ENCODE measurements at regions not wholly inside any gene's neighbourhood (a gene's known extent, or its start where the extent isn't known, plus 50 kb on each side); places are given as distances from the start of the nearest gene placed in this dataset.

DNA sequence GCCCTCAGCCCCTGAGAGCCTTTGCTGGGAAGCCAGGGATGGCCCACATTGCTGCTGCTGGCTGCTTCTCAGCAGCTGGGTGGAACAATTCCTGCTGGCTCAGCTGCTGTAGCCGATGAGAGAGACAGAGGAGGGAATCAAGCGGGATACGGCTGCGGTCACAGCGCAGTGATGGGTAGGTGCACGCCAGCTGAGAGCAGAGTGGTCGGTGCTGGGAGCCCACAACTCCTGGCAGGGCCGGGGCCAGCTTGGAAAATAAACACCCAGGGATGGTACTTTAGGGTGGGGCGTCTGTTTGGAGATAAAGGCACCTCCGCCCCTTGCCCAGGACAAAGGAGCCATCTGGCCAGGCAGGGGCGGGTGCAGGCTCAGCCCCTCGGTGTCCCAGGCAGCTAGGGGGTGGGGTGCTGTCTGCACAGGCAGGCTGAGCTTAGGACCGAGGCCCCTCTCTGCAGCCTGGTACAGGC is 480.5 kb downstream of the MIAT start:
- 45% methylated on average over 13 of the region's 13 CpGs for WGBS
- Histone ChIP-seq H3K4me3 (ENCODE audit: low read depth, low read length) (no peak overlapping the region), H3K36me3 (ENCODE audit: insufficient read depth) (no peaks in the 10 kb centered on the region), H3K4me1 (ENCODE audit: insufficient read depth) (no peaks in the 10 kb centered on the region), H3K27ac (ENCODE audit: low read depth) (no peak overlapping the region)
- no peak for DNase-seq (ENCODE audit: extremely low spot score)

DNA sequence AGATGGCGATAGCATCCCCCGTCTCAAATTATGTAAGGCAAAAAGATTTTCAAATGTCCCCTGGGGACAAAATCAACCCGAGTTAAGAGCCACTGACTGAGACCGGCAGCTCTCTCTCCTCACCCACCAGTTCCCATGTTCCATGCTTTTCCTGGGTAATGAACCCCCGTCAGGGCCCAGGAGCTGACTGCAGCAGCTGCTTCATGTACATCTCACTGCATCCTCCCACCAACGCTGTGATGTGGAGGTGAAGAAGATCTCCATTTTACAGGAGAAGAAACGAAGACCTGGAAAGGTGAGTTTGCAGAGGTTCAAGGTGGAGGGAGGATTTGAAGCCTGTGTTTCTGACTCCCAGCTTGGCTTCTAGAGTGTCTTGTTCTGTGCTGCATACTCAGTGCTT is 481.1 kb downstream of the MIAT start:
- H3K4me3 ChIP-seq (ENCODE audit: low read depth, low read length), result no peak overlapping the region
- H3K4me1 ChIP-seq (ENCODE audit: insufficient read depth), result no peaks in the 10 kb centered on the region
- no peaks in the 10 kb centered on the region for H3K36me3 ChIP-seq (ENCODE audit: insufficient read depth)
- H3K27ac ChIP-seq (ENCODE audit: low read depth), result no peak overlapping the region
- no peak for DNase-seq (ENCODE audit: extremely low spot score)
- WGBS, result 76% methylated on average over 7 of the region's 7 CpGs

DNA sequence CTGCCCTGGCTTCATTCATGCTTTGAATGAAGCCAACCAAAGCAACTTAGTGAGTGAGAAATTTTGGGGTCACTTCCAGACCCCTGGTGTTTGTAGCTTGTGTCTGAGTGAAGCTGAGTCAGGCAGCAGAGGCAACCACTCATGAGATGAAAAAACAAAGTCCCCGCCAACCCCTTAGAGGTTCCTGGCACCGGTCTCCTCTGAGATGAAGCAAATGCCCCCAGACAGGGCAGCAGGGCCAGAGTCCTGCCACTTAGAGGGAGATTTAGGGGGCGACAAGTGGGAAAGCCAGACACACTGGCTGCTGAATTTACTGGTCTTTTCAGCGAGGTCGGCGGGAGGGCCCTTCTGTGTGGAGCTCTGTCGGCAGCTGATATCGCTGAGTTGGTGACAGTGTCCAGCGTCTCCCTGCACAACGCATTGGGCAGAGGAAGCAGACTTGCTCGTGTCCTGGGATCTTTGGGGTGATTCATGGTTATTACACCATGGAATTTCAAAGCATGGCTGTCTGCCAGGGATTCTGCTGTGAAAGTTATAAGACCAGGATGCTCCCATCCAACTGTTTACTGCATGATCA is 482.6 kb downstream of the MIAT start:
- 35% methylated on average over 11 of the region's 11 CpGs for WGBS
- no peak for DNase-seq (ENCODE audit: extremely low spot score)
- Histone ChIP-seq H3K27ac (ENCODE audit: low read depth) (no peak overlapping the region), H3K4me1 (ENCODE audit: insufficient read depth) (no peaks in the 10 kb centered on the region), H3K4me3 (ENCODE audit: low read depth, low read length) (no peak overlapping the region), H3K36me3 (ENCODE audit: insufficient read depth) (no peaks in the 10 kb centered on the region)

DNA sequence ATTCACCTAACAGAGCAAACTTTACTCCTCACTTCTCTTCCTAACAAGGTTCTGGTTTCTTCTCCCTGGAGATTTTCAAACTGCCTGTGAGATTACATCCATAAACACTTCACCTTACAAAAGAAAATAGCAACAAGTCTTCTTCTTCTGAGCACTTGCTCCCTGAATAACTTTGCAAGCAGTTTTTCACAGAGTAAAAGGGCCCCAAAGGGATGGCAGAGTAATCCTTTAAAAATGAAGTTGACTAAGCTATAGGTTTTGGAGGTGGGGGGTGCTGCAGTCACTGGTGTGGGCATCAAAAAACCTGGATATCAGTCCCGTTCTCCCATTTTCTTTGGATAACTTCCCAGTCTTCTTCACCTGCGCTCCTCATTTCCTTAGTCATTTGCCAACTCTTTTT is 484.9 kb downstream of the MIAT start:
- no peak overlapping the region for H3K27ac ChIP-seq (ENCODE audit: low read depth)
- no peak overlapping the region for H3K4me3 ChIP-seq (ENCODE audit: low read depth, low read length)
- no peaks in the 10 kb centered on the region for H3K36me3 ChIP-seq (ENCODE audit: insufficient read depth)
- 40% methylated on average over 2 of the region's 2 CpGs for WGBS
- no peaks in the 10 kb centered on the region for H3K4me1 ChIP-seq (ENCODE audit: insufficient read depth)
- no peak for DNase-seq (ENCODE audit: extremely low spot score)

DNA sequence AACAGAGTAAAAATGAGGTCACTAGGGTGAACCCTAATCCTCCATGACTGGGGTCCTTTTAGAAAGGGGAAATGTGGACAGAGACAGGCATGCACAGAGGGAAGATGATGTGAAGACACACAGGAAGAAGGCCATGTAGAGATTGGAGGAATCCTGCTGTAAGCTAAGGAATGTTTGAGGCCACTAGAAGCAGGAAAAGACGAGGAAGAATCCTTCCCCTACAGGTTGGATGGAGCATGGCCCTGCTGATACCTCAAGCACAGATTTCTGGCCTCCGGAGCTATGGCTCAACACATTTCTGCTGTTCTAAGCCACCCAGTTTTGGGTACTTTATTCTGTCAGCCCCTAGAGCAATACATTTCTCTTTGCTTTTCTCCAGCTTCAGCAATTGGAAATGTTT is 486.9 kb downstream of the MIAT start:
- no peak overlapping the region for H3K4me3 ChIP-seq (ENCODE audit: low read depth, low read length)
- H3K36me3 ChIP-seq (ENCODE audit: insufficient read depth), result no peaks in the 10 kb centered on the region
- no peaks in the 10 kb centered on the region for H3K4me1 ChIP-seq (ENCODE audit: insufficient read depth)
- 55% methylated on average over 2 of the region's 2 CpGs for WGBS
- no peak overlapping the region for H3K27ac ChIP-seq (ENCODE audit: low read depth)
- no peak for DNase-seq (ENCODE audit: extremely low spot score)

DNA sequence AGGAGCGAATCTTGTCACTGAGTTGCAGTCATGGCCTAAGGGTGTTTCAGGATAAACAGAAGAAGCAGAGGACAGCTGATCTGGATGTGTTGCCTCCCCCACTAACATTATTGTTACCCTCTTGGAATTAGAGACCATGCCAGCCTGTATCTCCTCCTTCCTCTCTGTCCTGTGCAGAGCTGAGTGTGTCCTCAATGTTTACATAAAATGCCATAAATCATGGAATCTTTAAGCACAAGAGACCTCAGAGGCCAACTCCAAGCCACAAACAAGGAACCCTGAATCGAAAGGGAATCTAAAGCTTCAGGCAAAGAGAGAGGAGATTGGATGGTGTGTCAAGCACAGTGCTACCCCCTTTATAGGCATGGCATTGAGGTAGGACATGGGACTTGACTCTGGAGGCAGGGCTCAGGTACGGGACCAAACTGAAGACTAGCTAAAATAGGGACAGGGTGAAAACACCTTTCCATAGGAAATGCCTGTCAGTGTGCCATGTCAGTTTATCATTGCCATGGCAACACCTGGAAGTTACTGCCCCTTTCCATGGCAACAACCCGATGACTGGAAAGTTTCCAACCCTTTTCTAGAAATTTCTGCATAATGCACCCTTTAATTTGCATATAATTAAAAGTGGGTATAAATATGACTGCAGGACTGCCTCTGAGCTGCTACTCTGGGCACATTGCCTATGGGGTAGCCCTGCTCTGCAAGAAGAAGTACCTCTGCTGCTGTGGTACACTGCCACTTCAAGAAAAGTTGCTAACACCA is 489.7 kb downstream of the MIAT start:
- no peak for DNase-seq (ENCODE audit: extremely low spot score)
- no peaks in the 10 kb centered on the region for H3K36me3 ChIP-seq (ENCODE audit: insufficient read depth)
- no peaks in the 10 kb centered on the region for H3K4me1 ChIP-seq (ENCODE audit: insufficient read depth)
- WGBS, result 47% methylated on average over 4 of the region's 4 CpGs
- no peak overlapping the region for H3K4me3 ChIP-seq (ENCODE audit: low read depth, low read length)
- no peak overlapping the region for H3K27ac ChIP-seq (ENCODE audit: low read depth)

DNA sequence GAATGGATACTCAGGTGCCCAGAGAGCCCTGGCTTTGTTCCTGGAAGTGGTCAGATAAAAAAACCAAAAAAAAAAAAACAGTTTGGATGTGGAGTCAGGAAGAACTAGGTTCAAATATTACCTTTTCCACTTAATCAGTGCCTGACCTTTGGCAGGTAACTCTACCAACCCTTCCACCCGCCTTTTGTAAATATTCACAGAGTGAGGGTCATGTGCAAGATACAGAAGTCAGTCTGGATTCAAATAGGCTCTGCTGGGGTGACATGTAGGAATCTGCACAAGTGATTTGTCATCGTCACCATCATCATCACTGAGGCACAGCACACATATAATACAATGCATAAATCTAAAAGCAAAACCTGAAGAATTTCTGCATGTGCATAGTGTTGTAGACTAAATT is 490.7 kb downstream of the MIAT start:
- no peak overlapping the region for H3K27ac ChIP-seq (ENCODE audit: low read depth)
- WGBS, result 48% methylated on average over 2 of the region's 2 CpGs
- no peaks in the 10 kb centered on the region for H3K4me1 ChIP-seq (ENCODE audit: insufficient read depth)
- no peaks in the 10 kb centered on the region for H3K36me3 ChIP-seq (ENCODE audit: insufficient read depth)
- DNase-seq (ENCODE audit: extremely low spot score), result no peak
- H3K4me3 ChIP-seq (ENCODE audit: low read depth, low read length), result no peak overlapping the region

DNA sequence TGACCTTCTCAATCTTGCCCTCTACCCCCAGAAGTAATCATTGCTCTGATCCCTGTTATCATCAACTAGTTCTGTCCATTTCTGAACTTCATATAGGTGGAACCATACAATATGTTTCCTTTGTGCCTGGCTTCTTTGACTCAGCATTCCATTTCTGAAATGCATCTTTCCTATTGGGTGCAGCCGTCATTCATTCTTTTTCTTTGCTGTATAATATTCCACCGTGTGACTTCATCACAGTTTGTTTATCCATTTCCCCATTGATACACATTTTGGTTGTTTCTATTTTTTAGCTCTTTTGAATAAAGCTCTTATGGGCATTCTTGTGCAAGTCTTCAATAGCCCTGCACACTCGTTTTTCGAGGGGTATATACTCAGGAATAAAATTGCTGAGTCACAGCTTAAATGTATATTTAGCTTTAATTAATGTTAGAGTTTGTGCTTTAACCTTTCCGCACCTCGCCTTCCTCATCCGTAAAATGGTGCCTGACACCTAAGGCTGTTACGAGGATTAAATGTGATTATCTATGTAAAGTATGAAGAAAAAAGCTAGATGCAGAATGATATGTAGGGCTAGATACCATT is 491.6 kb downstream of the MIAT start:
- Histone ChIP-seq H3K4me1 (ENCODE audit: insufficient read depth) (no peaks in the 10 kb centered on the region), H3K27ac (ENCODE audit: low read depth) (no peak overlapping the region), H3K4me3 (ENCODE audit: low read depth, low read length) (no peak overlapping the region), H3K36me3 (ENCODE audit: insufficient read depth) (no peaks in the 10 kb centered on the region)
- WGBS, result 93% methylated on average over 8 of the region's 8 CpGs
- no peak for DNase-seq (ENCODE audit: extremely low spot score)

DNA sequence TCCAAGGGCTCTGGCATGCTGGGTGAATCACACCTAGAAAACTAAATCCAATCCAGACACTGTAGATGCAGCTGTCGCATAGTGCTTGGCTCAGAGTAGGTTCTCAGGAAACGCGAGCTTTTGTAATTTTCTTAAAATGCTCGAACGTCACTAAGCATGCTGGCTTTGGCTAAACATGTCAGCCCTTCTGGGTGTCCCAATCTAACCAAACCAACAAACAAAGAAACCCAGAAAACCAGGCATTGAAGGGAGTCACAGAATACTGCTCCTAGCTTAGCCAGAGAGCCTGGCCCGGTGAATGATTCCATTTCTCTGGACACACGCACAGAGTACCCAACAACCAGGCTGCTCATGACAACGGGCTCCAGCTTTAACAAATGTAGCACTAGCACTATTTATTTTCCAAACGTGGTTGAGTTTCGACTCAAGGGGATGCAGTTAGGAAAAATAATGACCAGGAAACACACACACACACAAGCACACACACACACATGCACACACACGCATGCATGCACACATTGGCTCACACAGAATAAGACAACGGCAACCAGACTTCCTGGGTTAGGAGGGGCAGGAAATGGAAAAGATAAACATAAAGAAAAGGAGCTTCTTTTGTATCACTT is 492.6 kb downstream of the MIAT start:
- Histone ChIP-seq H3K27ac (ENCODE audit: low read depth) (no peak overlapping the region), H3K4me3 (ENCODE audit: low read depth, low read length) (no peak overlapping the region), H3K36me3 (ENCODE audit: insufficient read depth) (no peaks in the 10 kb centered on the region), H3K4me1 (ENCODE audit: insufficient read depth) (no peaks in the 10 kb centered on the region)
- WGBS, result 24% methylated on average over 12 of the region's 12 CpGs
- no peak for DNase-seq (ENCODE audit: extremely low spot score)

DNA sequence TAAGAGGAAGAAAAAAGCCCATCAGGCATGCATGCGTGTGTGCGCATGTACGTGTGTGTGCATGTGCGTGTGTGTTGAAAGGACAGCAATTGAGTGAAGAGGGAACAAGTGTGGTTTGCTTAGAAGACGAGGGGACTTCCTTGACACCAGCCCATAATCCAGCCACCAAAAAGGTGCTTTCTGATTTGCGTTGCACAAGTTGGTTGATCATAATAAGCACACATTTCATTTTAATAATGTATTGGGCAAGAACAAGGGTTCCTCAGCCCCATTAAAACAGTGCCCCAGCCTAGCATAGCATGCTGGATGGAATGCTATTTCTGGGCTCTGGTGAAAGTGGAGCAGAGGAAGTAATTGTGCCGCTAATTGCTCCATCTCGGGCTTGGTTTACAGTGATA is 493.2 kb downstream of the MIAT start:
- Histone ChIP-seq H3K4me1 (ENCODE audit: insufficient read depth) (no peaks in the 10 kb centered on the region), H3K27ac (ENCODE audit: low read depth) (no peak overlapping the region), H3K4me3 (ENCODE audit: low read depth, low read length) (no peak overlapping the region), H3K36me3 (ENCODE audit: insufficient read depth) (no peaks in the 10 kb centered on the region)
- DNase-seq (ENCODE audit: extremely low spot score), result no peak
- 19% methylated on average over 8 of the region's 8 CpGs for WGBS

DNA sequence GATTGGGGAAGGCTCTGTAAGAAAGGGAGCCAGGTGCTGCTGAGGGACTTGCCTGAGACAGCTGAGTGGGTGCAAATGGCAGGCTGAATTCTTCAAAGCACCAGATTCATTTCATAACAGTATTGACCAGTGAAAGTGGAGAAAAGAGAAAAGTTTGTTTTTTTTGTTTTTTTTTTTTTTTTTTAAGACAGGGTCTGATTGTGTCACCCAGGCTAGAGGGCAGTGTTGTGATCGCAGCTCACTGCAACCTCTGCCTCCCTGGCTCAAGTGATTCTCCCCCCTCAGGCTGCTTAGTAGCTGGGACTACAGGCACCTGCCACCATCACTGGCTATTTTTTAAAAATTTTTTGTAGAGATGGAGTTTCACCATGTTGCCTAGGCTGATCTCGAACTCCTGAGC is 494.0 kb downstream of the MIAT start:
- H3K4me1 ChIP-seq (ENCODE audit: insufficient read depth), result no peaks in the 10 kb centered on the region
- no peaks in the 10 kb centered on the region for H3K36me3 ChIP-seq (ENCODE audit: insufficient read depth)
- DNase-seq (ENCODE audit: extremely low spot score), result no peak
- WGBS, result 53% methylated on average over 2 of the region's 2 CpGs
- no peak overlapping the region for H3K4me3 ChIP-seq (ENCODE audit: low read depth, low read length)
- no peak overlapping the region for H3K27ac ChIP-seq (ENCODE audit: low read depth)

DNA sequence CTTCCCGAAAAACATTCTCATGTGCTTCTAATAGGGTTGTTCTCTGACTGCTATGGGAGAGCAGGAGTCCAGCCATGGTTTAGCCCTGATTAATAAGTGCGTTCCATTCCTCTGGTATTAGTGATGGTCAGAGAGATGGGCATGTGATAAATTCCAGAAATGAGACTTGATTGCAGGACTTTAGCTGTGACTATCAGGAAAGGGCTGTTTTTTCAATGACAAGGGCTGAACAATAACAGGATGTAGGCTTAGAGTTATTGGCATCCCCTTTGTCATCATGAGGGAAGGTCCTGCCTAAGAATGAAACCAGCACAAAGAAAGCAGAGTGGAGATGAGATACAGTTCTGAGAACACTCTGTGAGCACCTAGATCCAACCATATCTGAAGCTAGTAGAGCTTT is 494.6 kb downstream of the MIAT start:
- 90% methylated on average over 2 of the region's 2 CpGs for WGBS
- no peak overlapping the region for H3K27ac ChIP-seq (ENCODE audit: low read depth)
- no peaks in the 10 kb centered on the region for H3K4me1 ChIP-seq (ENCODE audit: insufficient read depth)
- H3K4me3 ChIP-seq (ENCODE audit: low read depth, low read length), result no peak overlapping the region
- H3K36me3 ChIP-seq (ENCODE audit: insufficient read depth), result no peaks in the 10 kb centered on the region
- DNase-seq (ENCODE audit: extremely low spot score), result no peak

DNA sequence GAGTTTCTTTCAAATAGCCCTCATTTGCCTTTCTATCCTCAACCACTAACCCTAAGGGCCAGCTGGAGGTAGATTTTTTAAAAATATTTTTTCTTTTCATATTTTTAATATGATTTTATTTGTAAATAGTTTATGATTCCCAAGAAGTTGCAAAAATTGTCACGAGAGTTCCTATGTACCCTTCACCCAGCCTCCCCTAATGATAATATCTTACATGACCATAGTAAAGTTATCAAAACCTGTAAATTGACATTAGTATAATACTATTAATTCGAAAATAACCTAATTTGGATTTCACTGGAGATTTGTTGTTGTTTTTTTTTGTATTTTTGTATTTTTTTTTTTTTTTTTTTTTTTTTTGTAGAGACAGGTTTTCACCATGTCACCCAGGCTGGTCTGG is 495.5 kb downstream of the MIAT start:
- Histone ChIP-seq H3K27ac (ENCODE audit: low read depth) (no peak overlapping the region), H3K36me3 (ENCODE audit: insufficient read depth) (no peaks in the 10 kb centered on the region), H3K4me3 (ENCODE audit: low read depth, low read length) (no peak overlapping the region), H3K4me1 (ENCODE audit: insufficient read depth) (no peaks in the 10 kb centered on the region)
- DNase-seq (ENCODE audit: extremely low spot score), result no peak
- WGBS, result 71% methylated on average over 2 of the region's 2 CpGs

DNA sequence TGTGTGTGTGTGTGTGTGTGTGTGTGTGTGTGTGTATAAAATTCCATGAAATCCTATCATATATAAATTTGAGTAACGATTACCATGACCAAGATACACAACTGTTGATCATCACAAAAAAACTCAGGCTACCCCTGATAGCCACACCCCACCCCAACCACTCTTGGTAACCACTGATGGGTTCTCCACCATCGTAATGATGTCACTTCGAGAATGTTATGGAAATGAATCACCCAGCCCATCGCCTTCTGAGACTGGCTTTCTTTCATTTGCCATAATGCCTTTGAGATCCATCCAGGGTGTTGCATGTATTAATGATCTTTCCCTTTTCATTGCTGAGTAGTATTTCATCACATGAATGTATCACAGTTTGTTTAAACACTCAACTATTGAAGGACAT is 496.0 kb downstream of the MIAT start:
- Histone ChIP-seq H3K36me3 (ENCODE audit: insufficient read depth) (no peaks in the 10 kb centered on the region), H3K4me3 (ENCODE audit: low read depth, low read length) (no peak overlapping the region), H3K4me1 (ENCODE audit: insufficient read depth) (no peaks in the 10 kb centered on the region), H3K27ac (ENCODE audit: low read depth) (no peak overlapping the region)
- WGBS, result 97% methylated on average over 4 of the region's 4 CpGs
- no peak for DNase-seq (ENCODE audit: extremely low spot score)
